A673 (cell line): ENCODE measurements at regions not wholly inside any gene's neighbourhood (a gene's known extent, or its start where the extent isn't known, plus 50 kb on each side); places are given as distances from the start of the nearest gene placed in this dataset.

Experiments used
- CTCF ChIP-seq: fragments of 300-800, 200-600 bp; sonication (generic); conservative IDR thresholded peaks from 2 replicates; pipeline ENCODE4 v1.5.1; 2017; ENCODE audit warnings: low read depth, mild to moderate bottlenecking, antibody characterized with exemption, low read length, moderate library complexity, mixed read lengths
- EZH2 ChIP-seq: fragments of 200-600 bp; sonication (generic); IDR thresholded peaks from 2 replicates; pipeline ENCODE4 v1.6.1; 2017; ENCODE audit warnings: borderline replicate concordance, low read depth, mild to moderate bottlenecking, mixed read lengths, antibody characterized with exemption, low read length; ENCODE audit not compliant: poor library complexity, severe bottlenecking

DNA sequence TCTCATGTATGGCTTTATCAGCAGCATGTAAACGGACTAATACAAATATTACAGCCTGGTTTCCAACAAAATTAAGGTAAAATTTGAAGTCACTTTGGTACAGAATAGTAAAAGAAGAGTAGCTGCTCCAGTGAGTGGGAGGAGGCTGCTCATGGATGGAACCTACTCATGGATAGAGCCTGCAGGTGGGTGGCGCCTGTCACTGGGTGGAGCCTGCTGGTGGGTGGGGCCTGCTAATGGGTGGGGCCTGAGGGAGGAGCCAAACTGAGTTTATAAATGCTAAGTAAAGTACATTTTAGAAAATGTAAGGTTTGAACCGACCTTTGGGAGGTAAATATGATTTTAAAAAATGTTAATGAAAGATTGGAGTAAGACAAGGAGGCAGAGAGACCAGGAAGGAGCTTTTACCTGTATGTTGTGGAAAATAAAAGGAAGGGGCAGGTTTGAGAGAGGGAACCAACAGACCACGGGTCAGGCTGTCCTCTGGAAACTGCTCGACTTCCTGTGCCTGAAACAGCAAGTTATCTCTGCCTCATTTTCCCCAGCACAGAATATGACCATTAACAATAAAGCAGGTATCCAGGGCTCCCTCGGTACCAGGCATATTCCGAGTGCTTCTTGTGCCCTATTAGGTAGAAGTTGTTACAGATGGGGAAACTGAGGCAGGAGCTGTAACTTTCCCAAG is 55.9 kb upstream of the SEL1L start:
- TF ChIP-seq EZH2 (no peak), CTCF (no peak)
